CD4-positive, CD25-positive, alpha-beta regulatory T cell (primary cell): ENCODE measurements at regions not wholly inside any gene's neighbourhood (a gene's known extent, or its start where the extent isn't known, plus 50 kb on each side); places are given as distances from the start of the nearest gene placed in this dataset.
A peak's percentile ranks its signal among the peaks of the same experiment; 100 is the strongest.

Experiments
- ATAC-seq, 2 donors: fragments of 150-1000 bp; cut with Tn5 transposase; one replicate each; pipeline ENCODE4 v1.10.0; 2021; ENCODE audit warnings: low read depth in 2 of 2, moderate number of reproducible peaks in 2 of 2, moderate library complexity in 1 of 2
- DNase-seq, 3 donors: peaks; one replicate each; pipeline versions ENCODE4 v3.0.0 to v3.0.0-alpha.2; 2012 to 2022; ENCODE audit warnings: mixed read lengths in 1 of 3
- H3K27ac ChIP-seq: one replicate; pipeline ENCODE4 v1.7.0; 2013; ENCODE audit warnings: mild to moderate bottlenecking, low read length; ENCODE audit not compliant: insufficient read depth, poor library complexity, severe bottlenecking
- H3K27me3 ChIP-seq: one replicate; pipeline ENCODE4 v1.7.0; 2013; ENCODE audit warnings: low read length; ENCODE audit not compliant: control insufficient read depth, insufficient read depth
- H3K36me3 ChIP-seq: one replicate; pipeline ENCODE4 v1.7.0; 2013; ENCODE audit warnings: mild to moderate bottlenecking, low read length, moderate library complexity; ENCODE audit not compliant: control insufficient read depth, insufficient read depth
- H3K4me1 ChIP-seq: 2 replicates; pipeline ENCODE4 v1.7.0; 2013; ENCODE audit warnings: mild to moderate bottlenecking, low read length; ENCODE audit not compliant: insufficient read depth, control insufficient read depth, poor library complexity, severe bottlenecking
- H3K4me3 ChIP-seq: one replicate; pipeline ENCODE4 v1.7.0; 2013; ENCODE audit warnings: low read depth, mild to moderate bottlenecking, low read length, moderate library complexity
- H3K9me3 ChIP-seq, 2 experiments: 1 replicate in 1 of 2; 2 replicates in 1 of 2; pipeline ENCODE4 v1.7.0; 2013; ENCODE audit warnings: low read length in 2 of 2, mild to moderate bottlenecking in 1 of 2, moderate library complexity in 1 of 2; ENCODE audit not compliant: control insufficient read depth in 2 of 2
- H3K27ac Mint-ChIP-seq, 3 donors: one replicate each; pipeline ENCODE4 v1.8.0; 2020 to 2022; ENCODE audit warnings: mild to moderate bottlenecking in 3 of 3, mixed read lengths in 3 of 3, moderate library complexity in 2 of 3
- H3K27me3 Mint-ChIP-seq: one replicate; pipeline ENCODE4 v1.8.0; 2022; ENCODE audit warnings: mild to moderate bottlenecking, mixed read lengths
- H3K36me3 Mint-ChIP-seq: one replicate; pipeline ENCODE4 v1.8.0; 2020; ENCODE audit warnings: mixed read lengths
- H3K4me1 Mint-ChIP-seq, 4 donors: one replicate each; pipeline ENCODE4 v1.8.0; 2020 to 2022; ENCODE audit warnings: mixed read lengths in 4 of 4, mild to moderate bottlenecking in 1 of 4
- H3K4me3 Mint-ChIP-seq, 4 donors: one replicate each; pipeline ENCODE4 v1.8.0; 2020 to 2022; ENCODE audit warnings: mild to moderate bottlenecking in 4 of 4, mixed read lengths in 4 of 4, moderate library complexity in 3 of 4
- H3K9me3 Mint-ChIP-seq, 7 donors: one replicate each; pipeline ENCODE4 v1.8.0; 2020 to 2022; ENCODE audit warnings: mixed read lengths in 7 of 7, mild to moderate bottlenecking in 3 of 7, moderate library complexity in 2 of 7

DNA sequence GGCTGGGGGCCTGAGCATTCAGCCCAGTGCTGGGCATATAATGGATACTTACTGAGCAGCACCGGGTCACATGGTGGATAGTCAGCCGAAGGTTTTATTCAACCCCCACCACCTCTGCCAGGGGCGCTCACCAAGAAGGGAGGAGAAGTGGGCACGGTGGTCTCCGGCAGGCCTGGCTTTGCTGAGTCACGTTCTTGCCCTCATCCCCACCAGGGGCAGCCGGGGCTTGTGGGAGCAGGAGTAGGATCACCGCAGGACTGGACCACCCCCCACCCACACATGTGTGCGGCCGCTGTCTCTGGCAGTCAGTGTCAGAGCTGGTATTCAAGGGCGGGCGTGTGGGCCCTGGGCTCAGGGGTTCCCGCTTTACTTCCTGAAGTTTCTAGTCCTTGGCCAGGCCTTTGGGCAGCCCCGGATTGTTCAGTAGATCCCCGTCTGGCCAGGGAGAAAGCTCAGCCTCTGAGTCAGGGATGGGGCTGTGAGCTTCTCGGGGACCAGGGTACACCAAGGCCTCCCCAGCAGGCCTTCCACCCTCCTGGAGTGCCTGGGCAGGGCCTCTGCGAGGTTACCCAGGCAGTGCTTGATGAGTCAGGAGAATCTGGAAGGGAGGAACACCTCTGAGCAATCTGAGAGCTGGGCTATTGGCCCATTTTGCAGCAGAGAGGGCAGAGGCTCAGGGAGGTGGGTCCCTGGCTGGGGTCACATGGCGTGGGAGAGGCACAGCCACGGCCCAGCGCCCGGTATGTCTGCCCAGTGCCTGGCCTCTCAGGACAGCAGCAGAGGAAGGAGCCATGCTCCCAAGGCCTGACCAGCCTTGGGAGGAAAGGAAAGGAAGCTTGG lies 60.6 kb downstream of the RTL6 start:
- no peaks in the 10 kb centered on the region for H3K9me3 ChIP-seq
- no peak for ATAC-seq
- Mint-ChIP-seq H3K4me1 (peaks cover 0 to 2% (median 0%) of the 10 kb centered on the region in 4 donors), H3K4me3 (peak overlapping the region in 1 of 4 donors; percentile 81), H3K27me3 (peaks cover 5% of the 10 kb centered on the region), H3K36me3 (no peaks in the 10 kb centered on the region), H3K27ac (peak overlapping the region in 1 of 3 donors; percentile 46), H3K9me3 (no peaks in the 10 kb centered on the region)
- H3K4me1 ChIP-seq, result no peaks in the 10 kb centered on the region
- H3K27ac ChIP-seq, result no peak overlapping the region
- H3K36me3 ChIP-seq, result no peaks in the 10 kb centered on the region
- H3K27me3 ChIP-seq, result peaks cover 2% of the 10 kb centered on the region
- H3K4me3 ChIP-seq, result no peak overlapping the region
- DNase-seq, result no peak

- H3K36me3 Mint-ChIP-seq, result no peaks in the 10 kb centered on the region
- H3K4me3 ChIP-seq, result no peak overlapping the region
- H3K4me3 Mint-ChIP-seq, result peak overlapping the region in 1 of 4 donors; percentile 81
- no peaks in the 10 kb centered on the region for H3K9me3 Mint-ChIP-seq
- no peaks in the 10 kb centered on the region for H3K36me3 ChIP-seq
- peaks cover 2% of the 10 kb centered on the region for H3K27me3 ChIP-seq
- H3K27ac ChIP-seq, result no peak overlapping the region
- peaks cover 5% of the 10 kb centered on the region for H3K27me3 Mint-ChIP-seq
- ATAC-seq, result no peak
- H3K9me3 ChIP-seq, result no peaks in the 10 kb centered on the region
- H3K27ac Mint-ChIP-seq, result no peak overlapping the region
- no peak for DNase-seq
- H3K4me1 Mint-ChIP-seq, result peaks cover 0 to 2% (median 0%) of the 10 kb centered on the region in 4 donors
- H3K4me1 ChIP-seq, result no peaks in the 10 kb centered on the region
Observed at GRCh38 chr22:44436736-44437135, 61.3 kb downstream of the RTL6 start.

GRCh38 chr22:44431256-44431655 lies 66.8 kb downstream of the RTL6 start:
- no peaks in the 10 kb centered on the region for H3K4me1 ChIP-seq
- H3K27ac Mint-ChIP-seq, result no peak overlapping the region
- no peak overlapping the region for H3K27ac ChIP-seq
- H3K4me3 Mint-ChIP-seq, result no peak overlapping the region
- H3K36me3 Mint-ChIP-seq, result no peaks in the 10 kb centered on the region
- no peaks in the 10 kb centered on the region for H3K9me3 ChIP-seq
- H3K36me3 ChIP-seq, result no peaks in the 10 kb centered on the region
- H3K27me3 Mint-ChIP-seq, result peaks cover 10% of the 10 kb centered on the region
- H3K27me3 ChIP-seq, result peaks cover 2% of the 10 kb centered on the region
- no peaks in the 10 kb centered on the region for H3K9me3 Mint-ChIP-seq
- no peak for ATAC-seq
- no peak for DNase-seq
- peaks cover 0 to 2% (median 0%) of the 10 kb centered on the region in 4 donors for H3K4me1 Mint-ChIP-seq
- no peak overlapping the region for H3K4me3 ChIP-seq

GRCh38 chr22:44430716-44431115 lies 67.3 kb downstream of the RTL6 start:
- Histone ChIP-seq H3K9me3 (no peaks in the 10 kb centered on the region), H3K4me1 (no peaks in the 10 kb centered on the region)
- no peak overlapping the region for H3K27ac Mint-ChIP-seq

DNA sequence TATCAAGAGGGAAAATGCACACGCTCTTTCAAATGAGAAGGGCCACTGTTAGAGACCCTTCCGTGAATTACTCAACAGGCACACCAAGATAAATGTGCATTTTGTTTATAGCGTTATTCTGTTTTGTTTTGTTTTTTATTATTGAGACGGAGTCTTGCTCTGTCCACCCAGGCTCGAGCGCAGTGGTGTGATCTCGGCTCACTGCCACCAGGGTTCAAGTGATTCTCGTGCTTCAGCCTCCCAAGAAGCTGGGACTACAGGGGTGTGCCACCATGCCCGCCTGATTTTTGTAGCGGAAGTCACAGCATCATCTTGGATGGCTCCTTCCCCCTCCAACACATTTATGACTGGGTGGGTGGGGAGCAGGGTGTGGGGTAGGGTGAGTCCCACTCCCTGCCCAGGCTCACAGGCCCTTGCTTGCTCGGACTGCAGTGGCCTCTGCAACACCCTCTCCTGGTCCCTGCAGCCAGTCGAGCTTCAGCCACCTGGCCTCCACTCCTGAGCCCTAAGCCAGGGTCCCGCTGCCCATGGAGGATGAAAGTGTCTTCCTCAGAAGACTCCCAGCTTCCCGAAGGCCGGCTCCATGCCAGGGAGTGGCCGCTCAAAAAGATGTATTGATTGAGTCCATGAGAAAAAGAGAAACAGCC lies 68.0 kb downstream of the RTL6 start:
- H3K27ac Mint-ChIP-seq, result no peak overlapping the region
- ATAC-seq (no peak), DNase-seq (no peak)
- Histone ChIP-seq H3K27me3 (peaks cover 2% of the 10 kb centered on the region), H3K4me1 (no peaks in the 10 kb centered on the region), H3K9me3 (no peaks in the 10 kb centered on the region), H3K36me3 (no peaks in the 10 kb centered on the region), H3K27ac (no peak overlapping the region), H3K4me3 (no peak overlapping the region)
- no peak overlapping the region for H3K4me3 Mint-ChIP-seq
- H3K4me1 Mint-ChIP-seq, result no peaks in the 10 kb centered on the region
- no peaks in the 10 kb centered on the region for H3K9me3 Mint-ChIP-seq
- H3K36me3 Mint-ChIP-seq, result no peaks in the 10 kb centered on the region
- H3K27me3 Mint-ChIP-seq, result peaks cover 10% of the 10 kb centered on the region

More at GRCh38 chr22:44430716-44431115, 67.3 kb downstream of the RTL6 start:
- Mint-ChIP-seq H3K36me3 (no peaks in the 10 kb centered on the region), H3K9me3 (no peaks in the 10 kb centered on the region), H3K4me3 (no peak overlapping the region), H3K27me3 (peaks cover 10% of the 10 kb centered on the region), H3K4me1 (no peaks in the 10 kb centered on the region)
- H3K27me3 ChIP-seq, result peaks cover 2% of the 10 kb centered on the region
- no peak overlapping the region for H3K4me3 ChIP-seq
- H3K36me3 ChIP-seq, result no peaks in the 10 kb centered on the region
- ATAC-seq, result no peak
- no peak for DNase-seq
- no peak overlapping the region for H3K27ac ChIP-seq

GRCh38 chr22:44428941-44429830 lies 68.8 kb downstream of the RTL6 start:
- no peak for ATAC-seq
- Mint-ChIP-seq H3K9me3 (no peaks in the 10 kb centered on the region), H3K4me3 (no peak overlapping the region), H3K36me3 (no peaks in the 10 kb centered on the region), H3K27ac (no peak overlapping the region), H3K27me3 (peaks cover 10% of the 10 kb centered on the region), H3K4me1 (peaks cover 0 to 2% (median 0%) of the 10 kb centered on the region in 4 donors)
- Histone ChIP-seq H3K27me3 (peaks cover under 1% of the 10 kb centered on the region), H3K36me3 (no peaks in the 10 kb centered on the region), H3K9me3 (no peaks in the 10 kb centered on the region), H3K27ac (no peak overlapping the region), H3K4me1 (no peaks in the 10 kb centered on the region), H3K4me3 (no peak overlapping the region)
- no peak for DNase-seq

- H3K27ac Mint-ChIP-seq, result no peak overlapping the region
- Histone ChIP-seq H3K4me1 (no peaks in the 10 kb centered on the region), H3K36me3 (no peaks in the 10 kb centered on the region), H3K4me3 (no peak overlapping the region), H3K27ac (no peak overlapping the region), H3K9me3 (no peaks in the 10 kb centered on the region), H3K27me3 (no peaks in the 10 kb centered on the region)
- peaks cover 0 to 2% (median 0%) of the 10 kb centered on the region in 4 donors for H3K4me1 Mint-ChIP-seq
- H3K36me3 Mint-ChIP-seq, result no peaks in the 10 kb centered on the region
- peaks cover 5% of the 10 kb centered on the region for H3K27me3 Mint-ChIP-seq
- no peak for DNase-seq
- no peak for ATAC-seq
- H3K9me3 Mint-ChIP-seq, result peaks cover 0 to 2% (median 0%) of the 10 kb centered on the region in 7 donors
- H3K4me3 Mint-ChIP-seq, result no peak overlapping the region
Observed at GRCh38 chr22:44427611-44428470, 70.2 kb downstream of the RTL6 start.
